ENCODE measurements at regions not wholly inside any gene's neighbourhood (a gene's known extent, or its start where the extent isn't known, plus 50 kb on each side); places are given as distances from the start of the nearest gene placed in this dataset.
A peak's percentile ranks its signal among the peaks of the same experiment; 100 is the strongest.
"Not testable (repeated sequence)": the region's sequence is repeated elsewhere in the genome, so short reads cannot be mapped to it uniquely, and the experiment has no call there.

DNA sequence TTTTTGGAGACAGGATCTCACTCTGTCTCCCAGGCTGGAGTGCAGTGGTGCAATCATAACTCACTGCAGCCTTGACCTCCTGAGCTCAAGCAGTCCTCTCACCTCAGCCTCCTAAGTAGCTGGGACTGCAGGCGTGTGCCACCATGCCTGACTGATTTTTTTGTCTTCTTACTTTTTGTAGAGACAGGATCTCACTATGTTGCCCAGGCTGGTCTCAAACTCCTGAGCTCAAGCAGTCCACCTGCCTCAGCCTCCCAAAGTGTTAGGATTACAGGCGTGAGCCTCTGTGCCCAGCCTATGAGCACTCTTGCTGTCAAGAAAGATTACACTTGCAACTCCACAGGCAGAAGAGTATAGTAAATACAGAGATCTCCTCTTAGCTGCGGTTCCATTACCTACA, 151.5 kb upstream of the SLC35G4 start:
- not testable (repeated sequence) for DNase-seq

DNA sequence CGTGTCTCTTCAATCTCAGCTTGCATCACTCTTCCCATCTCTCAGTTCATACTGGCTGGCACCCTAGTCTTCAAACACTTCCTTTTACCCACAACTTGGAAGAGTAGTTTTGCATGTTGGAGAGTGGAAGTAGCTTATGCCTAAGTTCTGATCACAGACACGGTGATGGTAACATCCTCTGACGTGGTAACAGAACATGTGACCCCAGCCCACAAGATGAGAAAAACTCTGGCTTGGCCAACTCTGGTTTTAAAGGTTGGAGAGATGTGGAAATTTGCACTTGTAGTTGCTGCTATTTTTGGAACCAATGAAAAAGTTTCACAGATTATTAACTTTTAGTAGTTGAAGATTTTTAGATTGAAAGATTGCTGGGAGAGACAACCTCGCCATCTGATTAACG, 155.4 kb upstream of the SLC35G4 start:
- DNase-seq, result no peak

DNA sequence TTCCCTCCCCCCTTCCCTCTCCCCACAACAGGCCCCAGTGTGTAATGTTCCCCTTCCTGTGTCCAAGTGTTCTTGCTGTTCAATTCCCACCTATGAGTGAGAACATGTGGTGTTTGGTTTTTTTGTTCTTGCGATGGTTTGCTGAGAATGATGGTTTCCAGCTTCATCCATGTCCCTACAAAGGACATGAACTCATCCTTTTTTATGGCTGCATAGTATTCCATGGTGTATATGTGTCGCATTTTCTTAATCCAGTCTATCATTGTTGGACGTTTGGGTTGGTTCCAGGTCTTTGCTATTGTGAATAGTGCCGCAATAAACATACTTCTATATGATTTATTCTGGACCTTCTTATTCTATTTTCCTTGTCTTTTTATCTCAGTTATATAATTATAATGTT, 165.2 kb upstream of the SLC35G4 start:
- not testable (repeated sequence) for DNase-seq

DNA sequence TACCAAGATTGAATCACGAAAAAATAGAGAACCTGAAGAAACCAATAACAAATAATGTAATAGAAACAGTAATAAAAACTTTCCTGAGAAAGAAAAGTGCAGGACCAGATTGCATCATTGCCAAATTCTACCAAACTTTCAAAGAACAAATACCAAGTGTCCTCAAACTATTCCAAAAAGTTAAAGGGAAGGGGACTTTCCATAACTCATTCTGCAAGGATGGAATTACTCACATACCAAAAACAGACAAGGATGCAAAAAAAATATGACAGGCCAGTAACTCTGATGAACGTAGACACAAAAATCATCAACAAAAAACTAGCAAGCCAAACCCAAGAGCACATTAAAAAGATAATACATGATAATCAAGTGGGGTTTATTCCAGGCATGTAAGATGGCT, 172.3 kb upstream of the SLC35G4 start:
- DNase-seq, result no peak

DNA sequence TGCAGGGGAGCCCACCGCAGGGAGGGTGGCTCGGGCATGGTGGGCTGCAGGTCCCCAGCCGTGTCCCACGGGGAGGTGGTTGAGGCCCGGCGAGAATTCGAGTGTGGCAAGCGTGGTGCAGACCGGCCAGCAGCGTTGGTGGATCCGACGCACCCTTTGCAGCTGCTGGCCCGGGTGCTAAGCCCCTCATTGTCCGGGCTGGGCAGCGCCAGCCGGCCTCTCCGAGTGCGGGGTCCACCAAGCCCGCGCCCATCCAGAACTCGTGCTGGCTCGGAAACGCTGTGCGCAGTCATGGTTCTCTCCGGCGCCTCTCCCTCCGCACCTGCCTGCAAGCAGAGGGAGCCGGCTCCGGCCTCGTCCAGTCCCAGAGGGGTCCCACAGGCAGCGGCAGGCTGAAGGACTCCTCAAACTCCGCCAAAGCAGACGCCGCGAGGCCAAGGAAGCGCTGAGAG, 177.0 kb upstream of the SLC35G4 start:
- no peak for DNase-seq

DNA sequence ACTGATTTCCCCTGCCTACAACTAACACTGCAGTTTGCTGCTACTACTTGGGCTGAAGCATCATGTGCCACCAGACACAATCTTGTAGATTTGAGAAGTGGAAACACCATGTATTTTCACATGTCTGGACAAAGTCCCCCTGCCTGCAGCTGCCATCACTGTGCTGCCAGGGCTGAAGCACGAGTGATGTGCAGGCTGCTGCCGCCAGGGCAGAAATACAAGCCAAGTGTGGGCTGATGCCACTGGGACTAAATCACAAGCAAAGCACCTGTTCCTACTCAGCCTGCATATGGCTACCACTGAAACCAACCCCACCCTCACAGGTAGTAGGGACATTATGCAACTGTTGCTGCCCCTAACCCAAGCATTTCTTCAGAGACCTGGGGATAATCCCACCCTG, 179.5 kb upstream of the SLC35G4 start:
- no peak for DNase-seq

DNA sequence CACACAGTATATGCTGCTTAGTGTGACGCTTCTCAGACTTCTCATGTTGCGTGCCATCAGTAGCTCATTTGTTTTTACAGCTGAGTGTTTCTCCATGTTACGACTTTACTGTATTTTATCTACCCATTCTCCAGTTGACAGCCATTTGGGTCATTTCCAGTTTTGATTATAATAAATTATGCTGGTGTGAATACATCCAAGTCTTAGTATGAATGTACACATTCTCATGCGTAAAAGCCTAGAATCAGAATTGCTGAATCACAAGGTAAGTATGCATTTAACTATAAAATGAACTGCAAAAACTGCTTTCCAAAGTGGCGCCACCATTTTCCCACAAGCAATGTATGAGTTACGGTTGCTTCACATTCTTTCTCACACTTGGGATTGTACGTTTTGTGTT, 184.2 kb upstream of the SLC35G4 start:
- DNase-seq, result no peak

DNA sequence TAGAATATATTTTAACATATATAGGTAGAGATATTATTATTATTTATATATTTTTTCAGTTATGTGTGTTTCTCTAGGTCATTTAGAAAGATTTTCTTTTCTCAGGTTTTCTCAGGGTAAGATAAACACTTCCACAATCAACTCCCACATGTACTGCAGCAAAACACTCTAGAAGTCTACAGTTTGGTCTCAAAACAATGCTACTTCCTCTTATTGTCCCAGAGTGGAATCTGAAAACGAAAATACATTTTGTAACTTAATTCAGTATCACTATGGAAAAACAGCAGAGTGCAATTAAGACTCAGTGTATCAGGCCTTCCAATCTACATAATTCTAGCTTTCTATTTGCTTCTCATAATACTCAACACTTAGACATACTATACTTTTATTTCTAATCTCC, 190.1 kb upstream of the SLC35G4 start:
- DNase-seq, result no peak

DNA sequence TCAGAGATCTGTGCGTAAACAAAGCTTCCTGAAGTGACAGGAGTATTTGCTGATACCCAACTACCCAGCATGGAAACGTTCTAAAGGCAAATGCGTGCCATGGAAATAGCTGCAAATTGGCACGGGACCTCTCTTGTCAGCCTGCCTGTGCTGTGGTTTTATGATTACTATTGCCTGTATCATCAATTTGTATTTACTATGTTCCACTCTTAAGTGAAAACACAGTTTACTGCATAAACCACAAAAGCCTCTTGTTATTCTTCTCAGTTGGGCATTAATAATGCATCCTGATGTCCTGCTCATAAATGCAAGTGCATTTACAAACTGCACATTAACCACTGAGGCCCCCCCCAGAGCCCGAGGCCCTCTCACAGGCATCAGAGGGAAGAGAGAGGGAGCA, 196.6 kb upstream of the SLC35G4 start:
- DNase-seq, result peak; percentile 68

DNA sequence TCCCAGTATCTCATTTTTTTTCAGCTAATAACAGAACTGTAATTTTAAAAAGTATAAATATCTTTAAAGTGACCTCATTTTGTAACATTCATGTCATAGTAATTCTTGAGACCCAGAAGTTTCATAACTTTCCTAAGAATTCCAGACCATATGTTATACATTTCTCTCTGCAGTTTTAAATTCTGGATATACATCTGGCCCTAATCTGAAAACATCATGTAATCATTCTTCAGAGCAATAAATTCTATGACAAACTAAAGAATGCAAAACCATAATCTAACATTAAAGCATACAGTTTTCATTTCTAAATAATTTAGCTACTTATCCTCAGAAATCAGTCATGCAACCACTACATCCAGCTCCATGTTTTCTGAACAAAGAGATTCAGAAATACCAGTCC, 198.3 kb upstream of the SLC35G4 start:
- DNase-seq, result peak; percentile 55

DNA sequence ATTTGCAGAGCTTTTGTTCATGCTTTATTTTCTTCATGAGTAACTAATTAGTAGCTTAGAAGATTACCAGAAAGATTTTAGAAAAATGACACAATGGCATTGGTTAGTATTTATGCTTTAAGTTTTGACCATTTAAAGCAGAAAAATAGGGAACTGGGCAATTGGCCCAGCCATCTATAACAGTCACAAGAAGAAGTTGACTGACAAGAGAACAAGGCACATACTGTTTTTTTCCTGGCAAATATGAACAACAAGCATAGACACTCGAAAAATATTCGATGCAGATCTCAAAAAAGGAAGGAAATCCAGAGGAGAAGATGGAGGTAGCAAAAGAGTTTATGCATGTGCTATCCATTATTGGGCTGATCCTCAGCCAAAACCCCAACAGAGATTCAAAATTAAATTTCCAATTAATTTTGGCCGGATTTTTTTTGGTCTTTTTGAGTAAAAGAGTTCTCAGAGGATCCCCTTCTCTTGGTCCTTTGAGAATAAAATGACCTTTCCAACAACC, 200.8 kb upstream of the SLC35G4 start:
- DNase-seq, result no peak

DNA sequence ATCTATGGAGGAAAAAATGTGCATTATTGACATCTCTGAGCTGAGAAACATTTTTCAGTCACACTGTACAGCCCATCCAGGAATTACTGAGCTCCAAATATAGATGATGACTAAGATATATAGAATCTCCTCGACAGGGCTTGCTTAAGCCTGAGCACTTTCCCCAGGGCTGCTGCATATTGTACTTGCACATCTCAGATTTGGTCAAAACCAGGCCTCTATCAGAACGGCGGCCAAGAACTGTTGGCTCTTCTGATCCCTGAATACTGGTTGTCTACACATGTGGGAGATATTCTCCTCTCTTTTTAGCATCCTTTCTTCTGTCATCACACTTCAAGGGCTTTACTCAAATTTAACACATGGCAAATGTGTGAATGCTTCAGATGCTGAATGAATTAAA, 201.5 kb upstream of the SLC35G4 start:
- no peak for DNase-seq

DNA sequence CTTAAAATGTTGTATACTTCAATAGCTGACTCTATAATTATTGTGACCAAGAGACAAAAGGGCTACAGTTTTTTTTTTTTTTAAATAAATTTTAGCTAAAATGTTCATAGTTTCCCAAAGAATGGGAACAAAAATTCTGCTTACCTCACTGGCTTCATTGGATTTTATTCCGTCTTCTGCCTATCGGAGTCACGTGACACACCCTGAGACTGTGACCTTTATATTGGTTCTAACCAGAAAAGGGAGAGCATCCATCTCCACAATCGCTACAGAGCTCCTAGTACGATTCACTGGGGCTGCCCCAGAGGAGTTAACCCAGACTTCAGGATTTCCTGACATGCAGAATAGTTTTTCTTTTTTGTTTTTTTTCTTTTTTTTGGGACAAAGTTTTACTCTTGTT, 203.6 kb upstream of the SLC35G4 start:
- no peak for DNase-seq

DNA sequence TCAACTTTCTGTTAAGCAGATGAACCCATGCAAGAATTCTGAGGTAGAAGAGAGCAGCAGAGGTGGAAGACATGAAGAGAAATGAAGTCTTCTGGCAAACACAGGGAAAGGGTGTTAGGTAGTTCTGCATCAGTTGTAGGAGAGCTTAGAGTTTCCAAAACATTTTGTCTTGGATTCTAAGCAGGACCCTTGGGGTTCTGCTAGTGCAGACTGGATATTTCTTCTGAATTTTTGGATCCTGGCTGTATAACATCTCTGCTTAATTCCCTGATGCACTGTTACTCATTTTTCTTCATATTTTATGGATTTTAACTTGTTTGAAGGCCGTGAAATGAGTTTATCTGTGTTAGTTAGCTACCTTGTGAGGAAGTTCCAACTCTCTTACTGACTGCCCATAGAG, 208.7 kb upstream of the SLC35G4 start:
- no peak for DNase-seq

DNA sequence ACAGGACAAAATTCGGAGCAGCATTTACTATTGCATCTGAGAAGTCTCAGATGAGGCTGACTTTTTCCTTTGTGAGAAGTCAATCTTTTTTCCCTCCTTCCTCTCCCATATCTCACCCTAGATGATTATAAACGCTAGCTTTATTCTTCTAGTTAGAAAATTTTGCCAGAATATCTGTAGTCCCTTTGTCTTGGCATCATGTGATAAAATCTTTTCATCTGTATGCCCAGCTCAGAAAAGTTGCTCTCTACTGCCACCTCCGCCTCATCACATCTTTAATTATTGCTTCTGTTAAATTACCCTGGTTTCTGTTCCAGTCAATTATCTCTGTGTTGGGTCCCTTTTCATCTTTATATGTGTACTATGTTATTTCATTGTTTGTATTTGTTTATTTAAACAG, 210.8 kb upstream of the SLC35G4 start:
- no peak for DNase-seq

DNA sequence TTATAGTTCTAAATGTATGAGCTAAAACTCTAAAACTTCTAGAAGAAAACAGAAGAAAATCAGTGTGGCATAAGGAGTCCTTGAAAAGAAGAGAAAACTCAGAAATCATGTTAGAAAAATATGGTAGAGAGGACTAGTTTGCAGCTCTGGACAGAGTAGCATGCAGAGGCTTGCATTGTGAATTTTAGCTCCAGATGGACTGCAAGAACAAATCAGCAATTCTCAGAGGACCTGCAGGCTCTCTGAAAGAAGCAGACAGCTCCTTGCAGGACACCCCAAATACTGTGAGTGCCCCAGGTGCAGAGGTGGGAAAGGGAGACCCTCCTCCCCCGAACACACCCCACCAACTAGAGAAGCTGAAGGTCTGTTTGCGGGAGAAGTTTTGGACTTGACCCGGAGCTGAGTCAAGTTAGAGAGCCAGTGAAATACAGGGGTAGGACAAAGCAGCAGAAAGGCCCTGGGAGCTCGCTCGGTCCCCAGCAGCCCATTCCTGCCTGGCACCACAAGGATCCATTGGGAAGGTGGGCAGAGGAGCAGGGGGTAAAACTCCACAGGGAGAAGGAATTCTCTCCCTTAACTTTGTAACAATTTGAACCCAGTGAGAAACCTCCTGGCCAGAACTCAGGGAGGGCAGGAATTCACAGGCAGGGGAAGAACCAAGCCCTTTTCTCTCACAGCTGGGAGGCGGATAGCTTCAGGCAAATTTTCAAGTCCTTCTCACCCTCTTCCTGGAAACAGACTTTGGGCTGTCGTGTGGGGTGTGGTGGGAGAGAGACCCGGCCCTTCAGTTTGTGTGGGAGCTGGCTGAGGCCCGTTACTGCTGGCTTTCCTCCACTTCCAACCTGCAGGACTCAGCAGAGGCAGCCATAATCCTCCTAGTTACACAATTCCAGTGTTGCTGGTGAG, 216.2 kb upstream of the SLC35G4 start:
- DNase-seq, result no peak

DNA sequence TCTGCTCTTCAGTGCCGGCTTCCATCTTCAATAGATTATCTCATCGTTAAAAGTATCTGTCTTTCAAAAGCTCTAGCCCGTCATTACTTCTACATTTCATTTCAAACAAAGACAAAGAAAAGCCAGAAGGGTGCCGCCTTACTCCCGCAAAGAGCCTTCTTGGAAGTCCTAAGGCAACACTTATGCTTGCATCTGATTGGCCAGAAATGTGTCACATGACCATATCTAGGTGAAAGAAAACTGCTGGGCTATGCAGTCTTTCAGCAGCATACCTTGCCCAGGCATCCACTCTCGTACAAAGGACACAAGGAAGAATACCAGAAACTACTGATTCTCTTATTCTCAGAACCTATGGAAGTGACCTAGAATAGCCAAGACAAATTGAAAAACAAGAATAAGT, 217.1 kb upstream of the SLC35G4 start:
- DNase-seq, result peak; percentile 60

DNA sequence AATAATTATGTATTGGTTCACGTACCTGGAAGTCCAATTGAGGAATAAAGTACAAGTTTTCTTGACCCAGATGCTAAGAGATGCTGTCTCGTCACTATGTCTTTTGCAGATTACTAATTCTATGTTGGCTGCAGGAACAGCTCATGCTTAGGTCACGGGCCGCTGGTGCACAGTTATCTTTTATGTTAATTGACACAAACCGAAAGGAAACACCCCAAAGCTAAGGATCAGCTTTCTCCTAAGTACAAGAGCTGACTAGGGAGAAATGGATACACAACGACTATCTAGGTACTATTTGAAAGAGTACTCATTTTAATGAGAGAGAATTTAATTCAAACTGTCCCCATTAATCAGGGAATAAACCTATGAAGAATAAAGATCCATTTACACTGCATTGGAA, 217.7 kb upstream of the SLC35G4 start:
- DNase-seq, result no peak

DNA sequence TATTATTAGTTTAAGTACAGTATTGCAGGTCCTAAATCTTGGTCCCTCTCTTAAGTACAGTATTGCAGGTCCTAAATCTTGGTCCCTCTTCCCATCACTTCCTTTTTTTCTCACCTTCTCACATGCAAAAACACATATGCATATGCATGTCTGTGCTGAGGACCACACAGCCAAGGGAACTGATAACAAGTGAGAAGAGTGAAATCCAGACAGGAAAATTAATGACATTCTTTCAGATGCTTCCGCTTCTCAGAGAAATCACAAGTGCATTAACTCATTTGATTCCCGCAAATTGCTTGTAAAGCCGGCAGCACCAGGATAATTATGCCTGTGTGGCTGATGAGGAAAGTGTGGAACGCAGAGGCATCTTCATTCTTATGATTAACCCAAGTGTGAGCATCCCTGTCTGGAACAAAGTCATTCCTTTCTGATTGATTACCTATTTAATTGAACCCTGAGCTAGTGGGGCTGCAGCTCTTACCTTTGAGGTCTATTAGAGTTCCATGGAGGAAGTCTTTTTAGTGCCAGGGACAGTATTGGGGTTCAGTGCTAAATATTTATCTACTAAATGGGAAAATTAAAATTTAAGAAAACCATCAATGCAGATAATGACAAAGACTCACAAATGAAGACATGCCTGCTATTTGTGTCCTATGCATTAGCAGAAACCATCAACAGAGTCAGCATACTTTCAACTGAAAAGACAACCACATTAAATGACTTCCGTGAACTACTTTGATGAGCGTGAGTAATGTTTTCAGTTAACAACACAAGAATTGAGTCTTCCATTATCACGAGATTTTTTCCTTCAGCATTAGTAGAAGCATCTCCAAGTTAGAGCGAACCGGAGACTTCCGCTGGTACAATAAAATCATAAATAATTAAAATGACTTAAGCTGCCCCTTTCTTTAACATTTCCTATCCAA, 220.4 kb upstream of the SLC35G4 start:
- no peak for DNase-seq

DNA sequence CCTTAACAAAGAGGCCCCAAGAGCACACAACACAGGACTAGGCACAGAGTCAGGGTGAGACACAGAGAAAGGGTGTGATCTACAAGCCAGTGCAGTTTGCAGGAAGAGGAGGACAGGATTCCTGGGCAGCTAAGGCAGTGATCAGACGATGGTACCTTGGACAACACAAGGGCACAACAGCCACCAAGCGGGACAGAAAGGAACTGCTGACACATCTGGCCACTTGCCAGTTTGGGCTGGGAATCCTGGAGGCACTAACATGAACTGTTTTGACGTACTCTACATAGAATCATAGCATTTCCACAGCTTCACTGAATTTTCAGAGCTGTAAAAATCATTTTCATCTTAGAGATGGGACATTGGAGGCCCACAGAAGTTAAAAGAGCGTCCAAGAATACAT, 221.5 kb upstream of the SLC35G4 start:
- DNase-seq, result no peak

DNA sequence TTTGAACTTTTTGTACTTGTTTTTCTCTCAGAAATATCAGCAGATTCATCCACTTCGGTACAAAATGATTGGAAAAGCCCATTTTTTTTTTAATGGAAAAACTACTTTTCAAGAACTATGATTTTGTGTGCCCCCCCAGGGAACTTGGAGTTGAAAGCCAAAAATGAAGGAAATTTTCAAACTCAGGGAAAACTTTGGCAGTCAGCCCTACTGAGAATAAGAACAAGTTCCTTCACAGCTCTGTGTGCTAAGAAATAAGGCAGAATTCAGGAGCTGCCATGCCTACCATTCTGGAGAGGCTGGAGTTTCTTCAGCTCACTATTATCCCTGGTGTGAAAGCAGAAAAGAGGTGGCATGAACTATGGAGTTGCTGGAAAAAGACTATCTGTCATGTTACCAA, 226.0 kb upstream of the SLC35G4 start:
- DNase-seq, result peak; percentile 58

DNA sequence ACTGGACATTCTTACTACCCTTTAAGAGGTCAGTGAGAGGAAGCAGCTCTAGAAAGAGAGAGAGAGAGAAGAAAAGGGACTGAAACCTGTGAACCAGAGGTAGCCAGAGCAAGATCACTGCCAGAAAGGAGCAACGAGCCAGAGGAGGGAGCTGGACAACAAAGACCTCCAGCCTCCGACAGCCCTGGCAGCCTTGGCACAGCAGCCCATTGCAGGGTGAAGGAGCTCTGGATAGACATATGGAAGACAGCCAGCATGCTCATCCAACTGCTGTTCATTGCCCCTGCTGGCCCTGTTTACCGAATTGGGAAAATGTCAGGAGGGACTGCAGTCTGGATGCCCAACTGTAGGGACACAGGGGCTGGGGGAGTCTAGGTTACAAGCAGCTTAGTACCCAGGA, 228.4 kb upstream of the SLC35G4 start:
- DNase-seq, result no peak

DNA sequence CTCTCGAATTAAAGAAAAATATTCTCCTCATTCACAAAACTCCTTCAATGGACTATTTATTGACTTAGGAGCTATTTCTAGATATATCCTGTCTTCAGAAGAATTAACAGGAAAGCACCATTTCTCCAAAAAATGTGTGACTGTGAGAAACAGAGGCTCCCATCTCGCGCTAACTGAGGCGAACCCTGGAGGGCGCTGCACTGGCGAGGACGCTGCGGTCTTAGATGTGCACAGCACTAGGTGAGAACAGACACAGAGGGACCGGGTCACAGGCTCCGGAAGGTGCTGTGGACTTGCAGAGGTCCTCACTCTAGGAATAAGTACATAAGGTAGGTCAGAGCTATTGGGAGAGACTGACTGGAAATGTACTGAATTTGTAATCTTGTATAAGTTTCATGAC, 229.7 kb upstream of the SLC35G4 start:
- DNase-seq, result no peak

Data from eye (tissue), 1 donor.